DMS53 treated with DMSO at 0.1 percent for 48 hours (cell line): ENCODE measurements at regions not wholly inside any gene's neighbourhood (a gene's known extent, or its start where the extent isn't known, plus 50 kb on each side); places are given as distances from the start of the nearest gene placed in this dataset.
A peak's percentile ranks its signal among the peaks of the same experiment; 100 is the strongest.
"Not testable (repeated sequence)": the region's sequence is repeated elsewhere in the genome, so short reads cannot be mapped to it uniquely, and the experiment has no call there.

Experiments used
- DNase-seq: peaks from one replicate; lab custom pipeline; 2025; ENCODE audit not compliant: unreplicated experiment; lab: John Stamatoyannopoulos, UW

GRCh38 chr10:63836666-63837442, 315.7 kb downstream of the REEP3 start:
- no peak for DNase-seq

- DNase-seq: no peak
Measured at GRCh38 chr10:63841761-63842160, 320.6 kb downstream of the REEP3 start.

GRCh38 chr10:63843107-63843506, 321.9 kb downstream of the REEP3 start:
- DNase-seq: no peak

- not testable (repeated sequence) for DNase-seq
Measured at GRCh38 chr10:63848871-63849270, 327.7 kb downstream of the REEP3 start.

- DNase-seq: no peak
Measured at GRCh38 chr10:63862860-63863259, 341.7 kb downstream of the REEP3 start.

- no peak for DNase-seq
Measured at GRCh38 chr10:63865210-63865609, 344.0 kb downstream of the REEP3 start.

- peak; percentile 49 for DNase-seq
Measured at GRCh38 chr10:63866075-63866746, 345.0 kb downstream of the REEP3 start.

- DNase-seq: peak; percentile 38
Measured at GRCh38 chr10:63866747-63867140, 345.5 kb downstream of the REEP3 start.

- DNase-seq: no peak
Measured at GRCh38 chr10:63878428-63878827, 357.2 kb downstream of the REEP3 start.

GRCh38 chr10:63883861-63884260, 362.7 kb downstream of the REEP3 start:
- no peak for DNase-seq

- no peak for DNase-seq
Measured at GRCh38 chr10:63884426-63884825, 363.2 kb downstream of the REEP3 start.

GRCh38 chr10:63885156-63885555, 364.0 kb downstream of the REEP3 start:
- DNase-seq: no peak

GRCh38 chr10:63886281-63887022, 365.3 kb downstream of the REEP3 start:
- DNase-seq: no peak

- DNase-seq: no peak
Measured at GRCh38 chr10:63887023-63887589, 365.9 kb downstream of the REEP3 start.

- no peak for DNase-seq
Measured at GRCh38 chr10:63887600-63888370, 366.6 kb downstream of the REEP3 start.

- DNase-seq: no peak
Measured at GRCh38 chr10:63889803-63890202, 368.6 kb downstream of the REEP3 start.

GRCh38 chr10:63896992-63897391, 375.8 kb downstream of the REEP3 start:
- DNase-seq: no peak

- no peak for DNase-seq
Measured at GRCh38 chr10:63899673-63900300, 378.6 kb downstream of the REEP3 start.

GRCh38 chr10:63901228-63901627, 380.0 kb downstream of the REEP3 start:
- DNase-seq: no peak

- no peak for DNase-seq
Measured at GRCh38 chr10:63901881-63902280, 380.7 kb downstream of the REEP3 start.
